ENCODE measurements at regions not wholly inside any gene's neighbourhood (a gene's known extent, or its start where the extent isn't known, plus 50 kb on each side); places are given as distances from the start of the nearest gene placed in this dataset.

GRCh38 chr15:25090073-25090733 lies 135.4 kb downstream of the SNRPN start:
- TF ChIP-seq MXI1 (IDR thresholded peaks at IDR 0.05; ENCODE audit: low read depth, low read length) (no peak), CTCF (IDR thresholded peaks at IDR 0.05) (no peak), GABPA (IDR thresholded peaks at IDR 0.05; ENCODE audit: low read depth) (no peak), EZH2phosphoT487 (IDR thresholded peaks at IDR 0.05; ENCODE audit: borderline replicate concordance, low read depth) (no peak), MAX (IDR thresholded peaks at IDR 0.05; ENCODE audit: low read depth) (no peak), SMC3 (IDR thresholded peaks at IDR 0.05; ENCODE audit: low read depth, low read length) (no peak), TCF12 (IDR thresholded peaks at IDR 0.05) (no peak), EP300 (IDR thresholded peaks at IDR 0.05; ENCODE audit: borderline replicate concordance in 1 of 2, low read depth in 1 of 2, low read length in 1 of 2) (no peak), GATA2 (CRISPR knock-in tag; IDR thresholded peaks at IDR 0.05) (no peak), REST (IDR thresholded peaks at IDR 0.05; ENCODE audit: low read depth, low read length) (no peak), YY1 (IDR thresholded peaks at IDR 0.05; ENCODE audit: low read depth) (no peak), POLR2AphosphoS5 (IDR thresholded peaks at IDR 0.05; ENCODE audit: low read depth, low read length) (no peak), NRF1 (IDR thresholded peaks at IDR 0.05; ENCODE audit: low read depth, low read length) (no peak), FOXJ3 (CRISPR knock-in tag; IDR thresholded peaks at IDR 0.05) (no peak)
